Body of pancreas (tissue), 4 donors: ENCODE measurements at regions not wholly inside any gene's neighbourhood (a gene's known extent, or its start where the extent isn't known, plus 50 kb on each side); places are given as distances from the start of the nearest gene placed in this dataset.

Source experiments
- ATAC-seq: fragments of 150-250 bp; one replicate; pipeline ENCODE4 v1.9.1; 2016
- DNase-seq, 4 donors: peaks; one replicate each; pipeline ENCODE4 v3.0.0-alpha.2; 2019
- H3K27ac ChIP-seq, 4 donors: fragments of 200-600 bp; sonication (generic); 1 replicate in 3 of 4; 2 replicates in 1 of 4; pipeline versions ENCODE4 v1.5.1 to v1.6.1; 2016 to 2019; ENCODE audit warnings: mild to moderate bottlenecking in 1 of 4, mixed read lengths in 1 of 4, moderate library complexity in 1 of 4
- H3K27me3 ChIP-seq, 2 donors: fragments of 200-600 bp; sonication (generic); one replicate each; pipeline ENCODE4 v1.6.0; 2016; ENCODE audit warnings: mild to moderate bottlenecking in 1 of 2
- H3K36me3 ChIP-seq, 2 donors: fragments of 200-600 bp; sonication (generic); replicated peaks in 1 of 2; 2 replicates each; pipeline ENCODE4 v1.5.1; 2016; ENCODE audit warnings: low read depth in 2 of 2; ENCODE audit not compliant: insufficient read depth in 1 of 2
- H3K4me1 ChIP-seq: fragments of 200-600 bp; sonication (generic); one replicate; pipeline ENCODE4 v1.6.0; 2016
- H3K4me3 ChIP-seq, 2 donors: fragments of 200-600 bp; sonication (generic); 1 replicate in 1 of 2; 2 replicates in 1 of 2; pipeline ENCODE4 v1.5.1; 2016 to 2019
- H3K9me3 ChIP-seq, 3 donors: fragments of 200-600 bp; sonication (generic); 1 replicate in 2 of 3; 2 replicates in 1 of 3; pipeline ENCODE4 v1.5.1; 2016
- POLR2A ChIP-seq, 3 donors: fragments of 450-650 bp; IDR thresholded peaks; one replicate each; pipeline ENCODE4 v1.6.1; 2016; ENCODE audit warnings: antibody characterized with exemption in 3 of 3, mild to moderate bottlenecking in 2 of 3
- WGBS, 2 donors: methylation state at CpG; one replicate each; pipeline ENCODE4 v1.1.5; 2017; 5-methylcytosine and 5-hydroxymethylcytosine counted together
- intact Hi-C: fragments of 100-400 bp; cut with DNase I; formaldehyde crosslinking; loops from one replicate; pipeline ENCODE4 v1.15.1; 2023
- TF ChIP-seq, protein P1 (sequence below), 7 experiments: fragments of 450-650 bp in 4 of 7; fragments of 200-600 bp in 3 of 7; sonication (generic) in 3 of 7; IDR thresholded peaks; one replicate each; pipeline ENCODE4 v1.5.1; 2016 to 2019; ENCODE audit warnings: antibody characterized with exemption in 7 of 7

DNA sequence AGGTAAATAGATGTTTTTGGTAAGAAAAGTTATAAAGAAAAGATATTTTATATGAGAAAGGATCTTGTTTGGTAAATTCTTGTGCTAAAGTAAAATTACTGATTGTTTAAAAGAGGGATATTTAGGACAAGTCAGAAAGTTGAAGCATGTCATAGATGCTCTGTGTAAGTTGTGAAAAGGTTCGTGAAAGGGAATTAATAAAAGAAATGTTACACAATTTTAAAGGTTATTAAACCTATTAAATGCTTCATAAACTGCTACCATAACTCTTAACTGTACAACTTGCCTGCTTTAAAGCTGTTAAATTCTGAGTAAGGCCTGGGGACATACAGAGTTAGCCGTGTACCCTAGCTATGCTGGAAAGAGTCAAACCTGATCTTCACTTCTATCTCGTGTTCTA is 634.1 kb downstream of the ACTR3B start:
- H3K27ac ChIP-seq = no peak overlapping the region
- H3K36me3 ChIP-seq = no peaks in the 10 kb centered on the region
- H3K4me1 ChIP-seq = no peaks in the 10 kb centered on the region
- WGBS, 2 donors = 82 to 83% methylated on average over 3 of the region's 3 CpGs
- no peak overlapping the region for H3K4me3 ChIP-seq
- no peak for ATAC-seq
- TF ChIP-seq, protein P1, sequence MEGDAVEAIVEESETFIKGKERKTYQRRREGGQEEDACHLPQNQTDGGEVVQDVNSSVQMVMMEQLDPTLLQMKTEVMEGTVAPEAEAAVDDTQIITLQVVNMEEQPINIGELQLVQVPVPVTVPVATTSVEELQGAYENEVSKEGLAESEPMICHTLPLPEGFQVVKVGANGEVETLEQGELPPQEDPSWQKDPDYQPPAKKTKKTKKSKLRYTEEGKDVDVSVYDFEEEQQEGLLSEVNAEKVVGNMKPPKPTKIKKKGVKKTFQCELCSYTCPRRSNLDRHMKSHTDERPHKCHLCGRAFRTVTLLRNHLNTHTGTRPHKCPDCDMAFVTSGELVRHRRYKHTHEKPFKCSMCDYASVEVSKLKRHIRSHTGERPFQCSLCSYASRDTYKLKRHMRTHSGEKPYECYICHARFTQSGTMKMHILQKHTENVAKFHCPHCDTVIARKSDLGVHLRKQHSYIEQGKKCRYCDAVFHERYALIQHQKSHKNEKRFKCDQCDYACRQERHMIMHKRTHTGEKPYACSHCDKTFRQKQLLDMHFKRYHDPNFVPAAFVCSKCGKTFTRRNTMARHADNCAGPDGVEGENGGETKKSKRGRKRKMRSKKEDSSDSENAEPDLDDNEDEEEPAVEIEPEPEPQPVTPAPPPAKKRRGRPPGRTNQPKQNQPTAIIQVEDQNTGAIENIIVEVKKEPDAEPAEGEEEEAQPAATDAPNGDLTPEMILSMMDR (IDR thresholded peaks at IDR 0.05) = no peak
- TF ChIP-seq POLR2A (IDR thresholded peaks at IDR 0.05) = no peak
- no peak for DNase-seq
- H3K27me3 ChIP-seq = no peaks in the 10 kb centered on the region
- no peaks in the 10 kb centered on the region for H3K9me3 ChIP-seq
- intact Hi-C loops = no loop called here

DNA sequence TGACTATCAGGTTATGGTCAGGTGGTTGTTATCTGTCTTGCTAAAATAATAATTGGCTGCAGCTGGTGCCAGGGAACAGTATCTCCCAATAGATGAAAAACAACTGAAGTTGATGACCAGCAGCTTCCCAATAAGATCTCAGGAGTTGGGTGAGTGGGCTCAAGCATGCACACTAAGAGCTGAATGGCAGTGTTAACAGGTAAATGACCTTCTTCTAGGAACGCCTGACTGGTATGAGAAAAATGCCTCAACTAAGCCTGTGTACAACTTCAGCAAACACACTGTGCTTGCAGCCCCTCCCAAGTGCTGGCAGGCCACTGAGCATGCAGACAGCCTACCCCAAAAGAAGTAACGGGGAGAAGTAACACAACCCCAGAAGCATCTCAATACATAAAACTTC is 636.9 kb downstream of the ACTR3B start:
- WGBS, 2 donors = 66 to 76% methylated on average over 2 of the region's 2 CpGs
- H3K36me3 ChIP-seq = no peaks in the 10 kb centered on the region
- H3K9me3 ChIP-seq = no peaks in the 10 kb centered on the region
- no peaks in the 10 kb centered on the region for H3K27me3 ChIP-seq
- H3K4me1 ChIP-seq = no peaks in the 10 kb centered on the region
- H3K27ac ChIP-seq = no peak overlapping the region
- ATAC-seq (no peak), DNase-seq (no peak)
- no peak for TF ChIP-seq POLR2A (IDR thresholded peaks at IDR 0.05)
- TF ChIP-seq, protein P1 (IDR thresholded peaks at IDR 0.05) = no peak
- no peak overlapping the region for H3K4me3 ChIP-seq
- intact Hi-C loops = no loop called here

DNA sequence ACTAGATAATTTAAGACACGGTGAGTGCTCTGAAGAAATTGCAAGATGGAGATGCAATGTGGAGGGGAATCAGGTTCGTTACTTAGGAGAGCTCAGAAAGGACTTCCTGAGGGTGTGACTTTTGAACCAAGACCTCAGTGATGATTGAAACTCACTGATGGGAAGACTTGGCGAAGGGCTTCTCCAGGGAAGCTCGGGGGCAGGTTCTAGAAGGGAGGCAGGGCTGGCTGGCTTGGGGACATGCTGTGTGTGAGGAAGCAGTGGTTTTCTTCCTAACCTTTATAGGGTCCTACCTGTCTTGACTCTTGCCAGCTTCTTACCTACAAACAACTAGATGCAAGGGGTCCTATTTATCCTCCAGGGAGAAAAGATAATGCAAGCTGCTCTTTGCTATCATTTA is 637.9 kb downstream of the ACTR3B start:
- ATAC-seq (no peak), DNase-seq (no peak)
- intact Hi-C loops = no loop called here
- 79 to 81% methylated on average over 4 of the region's 4 CpGs for WGBS, 2 donors
- H3K27ac ChIP-seq = no peak overlapping the region
- no peaks in the 10 kb centered on the region for H3K27me3 ChIP-seq
- no peaks in the 10 kb centered on the region for H3K36me3 ChIP-seq
- no peak overlapping the region for H3K4me3 ChIP-seq
- H3K9me3 ChIP-seq = no peaks in the 10 kb centered on the region
- TF ChIP-seq, protein P1 (IDR thresholded peaks at IDR 0.05) = no peak
- TF ChIP-seq POLR2A (IDR thresholded peaks at IDR 0.05) = no peak
- H3K4me1 ChIP-seq = no peaks in the 10 kb centered on the region

DNA sequence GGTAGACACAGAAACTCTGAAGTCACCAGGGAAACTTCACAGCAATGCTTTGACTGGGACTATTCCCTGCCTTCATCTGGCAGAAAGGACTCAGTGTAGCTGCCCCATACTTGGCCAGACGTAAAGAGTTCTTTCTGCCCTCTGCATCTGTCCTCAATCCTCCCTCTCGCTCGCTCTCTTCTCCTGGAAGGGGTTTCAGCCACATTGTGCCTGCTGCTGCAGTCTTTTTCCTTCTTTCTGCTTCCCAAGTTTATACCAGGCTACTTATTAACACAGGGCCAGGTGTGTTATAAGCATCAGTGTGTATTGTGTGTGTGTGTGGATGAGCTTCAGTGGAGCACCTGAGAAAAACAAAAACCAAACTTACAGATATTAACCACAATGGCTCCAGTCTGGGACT is 638.4 kb downstream of the ACTR3B start:
- Histone ChIP-seq H3K27ac (no peak overlapping the region), H3K27me3 (no peaks in the 10 kb centered on the region), H3K4me1 (no peaks in the 10 kb centered on the region), H3K36me3 (no peaks in the 10 kb centered on the region), H3K4me3 (no peak overlapping the region), H3K9me3 (no peaks in the 10 kb centered on the region)
- no peak for TF ChIP-seq POLR2A (IDR thresholded peaks at IDR 0.05)
- TF ChIP-seq, protein P1 (IDR thresholded peaks at IDR 0.05) = no peak
- 80 to 83% methylated on average over 3 of the region's 3 CpGs for WGBS, 2 donors
- intact Hi-C loops = no loop called here
- DNase-seq = no peak
- no peak for ATAC-seq

DNA sequence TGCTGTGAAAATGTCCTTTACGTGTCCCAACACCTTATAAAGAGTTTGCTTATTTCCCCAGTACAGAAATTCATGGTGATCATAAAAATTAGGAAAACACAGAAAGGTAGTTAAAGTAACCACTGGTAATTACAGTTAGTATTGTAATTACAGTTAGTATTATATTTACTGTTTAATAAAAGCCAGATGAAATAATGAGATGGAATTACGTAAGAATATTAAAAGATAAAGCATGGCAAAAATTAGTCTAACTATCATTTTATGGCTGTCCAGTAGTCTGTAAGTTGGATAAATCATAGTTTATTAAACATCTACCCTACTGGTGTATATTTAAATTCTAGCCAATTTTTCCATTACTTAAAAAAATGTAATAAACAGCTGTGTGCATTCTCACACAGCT is 638.8 kb downstream of the ACTR3B start:
- Histone ChIP-seq H3K4me3 (no peak overlapping the region), H3K9me3 (no peaks in the 10 kb centered on the region), H3K36me3 (no peaks in the 10 kb centered on the region), H3K27ac (no peak overlapping the region), H3K4me1 (no peaks in the 10 kb centered on the region), H3K27me3 (no peaks in the 10 kb centered on the region)
- whole genome bisulfite sequencing, 2 donors = 65 to 66% methylated on average over 2 of the region's 2 CpGs
- DNase-seq (no peak), ATAC-seq (no peak)
- intact Hi-C loops = no loop called here
- no peak for TF ChIP-seq POLR2A (IDR thresholded peaks at IDR 0.05)
- TF ChIP-seq, protein P1 (IDR thresholded peaks at IDR 0.05) = no peak
